ENCODE measurements at regions not wholly inside any gene's neighbourhood (a gene's known extent, or its start where the extent isn't known, plus 50 kb on each side); places are given as distances from the start of the nearest gene placed in this dataset.
"Not testable (repeated sequence)": the region's sequence is repeated elsewhere in the genome, so short reads cannot be mapped to it uniquely, and the experiment has no call there.

DNA sequence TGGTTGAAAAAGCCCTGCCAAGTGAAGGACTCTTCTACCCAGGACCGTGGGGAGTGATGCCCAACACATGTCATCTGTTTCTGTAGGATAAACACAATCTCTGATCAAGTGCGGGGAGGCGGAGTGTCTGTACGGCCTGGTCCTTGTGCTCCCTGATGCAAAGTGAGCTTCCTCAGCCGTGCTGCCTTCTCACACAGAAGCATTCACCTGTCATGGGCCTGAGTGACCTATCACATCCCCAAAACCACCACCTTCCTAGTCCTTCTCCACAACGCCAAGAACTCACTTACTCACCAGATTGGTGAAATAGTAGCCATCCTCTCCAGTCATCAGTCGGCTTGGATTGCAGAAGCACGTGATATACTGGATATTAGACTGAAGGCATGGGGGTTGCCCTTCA, 74.4 kb upstream of the KCTD7 start:
- TF ChIP-seq POLR2AphosphoS5, POLR2A (IDR thresholded peaks at IDR 0.05; ENCODE audit: low read depth, low read length): not testable (repeated sequence)

All from GM12891 (cell line).